OCI-LY7 (cell line): ENCODE measurements at regions not wholly inside any gene's neighbourhood (a gene's known extent, or its start where the extent isn't known, plus 50 kb on each side); places are given as distances from the start of the nearest gene placed in this dataset.

Experiments
- EZH2phosphoT487 ChIP-seq: fragments of 200-600 bp; sonication (generic); IDR thresholded peaks from 2 replicates; pipeline ENCODE4 v1.6.1; 2018; ENCODE audit warnings: low read depth, borderline replicate concordance, mild to moderate bottlenecking, mixed run types, antibody characterized with exemption, low read length, moderate library complexity, mixed read lengths
- TF ChIP-seq, protein P1 (sequence below): fragments of 200-600 bp; sonication (generic); conservative IDR thresholded peaks from 2 replicates; pipeline ENCODE4 v1.5.1; 2014; ENCODE audit warnings: mild to moderate bottlenecking, antibody characterized with exemption, low read length, moderate library complexity, mixed read lengths

DNA sequence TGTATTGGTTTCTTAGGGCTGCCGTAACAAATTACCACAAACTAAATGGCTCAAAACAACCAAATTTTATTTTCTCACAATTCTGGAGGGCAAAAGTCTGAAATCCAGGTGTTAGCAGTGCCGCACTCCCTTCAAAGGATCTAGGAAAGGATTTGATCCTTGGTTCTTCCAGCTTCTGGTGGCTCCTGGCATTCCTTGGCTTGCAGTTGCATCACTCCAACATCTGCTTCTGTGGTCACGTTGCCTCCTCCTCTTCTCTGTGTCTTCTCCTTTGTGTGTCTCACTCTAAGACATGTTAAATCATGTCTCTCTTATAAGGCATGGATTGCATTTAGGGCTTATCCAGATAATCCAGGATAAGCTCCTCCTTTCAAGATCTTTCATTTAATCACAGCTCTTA lies 262.2 kb downstream of the MEX3B start:
- TF ChIP-seq, protein P1, sequence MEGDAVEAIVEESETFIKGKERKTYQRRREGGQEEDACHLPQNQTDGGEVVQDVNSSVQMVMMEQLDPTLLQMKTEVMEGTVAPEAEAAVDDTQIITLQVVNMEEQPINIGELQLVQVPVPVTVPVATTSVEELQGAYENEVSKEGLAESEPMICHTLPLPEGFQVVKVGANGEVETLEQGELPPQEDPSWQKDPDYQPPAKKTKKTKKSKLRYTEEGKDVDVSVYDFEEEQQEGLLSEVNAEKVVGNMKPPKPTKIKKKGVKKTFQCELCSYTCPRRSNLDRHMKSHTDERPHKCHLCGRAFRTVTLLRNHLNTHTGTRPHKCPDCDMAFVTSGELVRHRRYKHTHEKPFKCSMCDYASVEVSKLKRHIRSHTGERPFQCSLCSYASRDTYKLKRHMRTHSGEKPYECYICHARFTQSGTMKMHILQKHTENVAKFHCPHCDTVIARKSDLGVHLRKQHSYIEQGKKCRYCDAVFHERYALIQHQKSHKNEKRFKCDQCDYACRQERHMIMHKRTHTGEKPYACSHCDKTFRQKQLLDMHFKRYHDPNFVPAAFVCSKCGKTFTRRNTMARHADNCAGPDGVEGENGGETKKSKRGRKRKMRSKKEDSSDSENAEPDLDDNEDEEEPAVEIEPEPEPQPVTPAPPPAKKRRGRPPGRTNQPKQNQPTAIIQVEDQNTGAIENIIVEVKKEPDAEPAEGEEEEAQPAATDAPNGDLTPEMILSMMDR: no peak
- no peak for TF ChIP-seq EZH2phosphoT487
